ENCODE measurements at regions not wholly inside any gene's neighbourhood (a gene's known extent, or its start where the extent isn't known, plus 50 kb on each side); places are given as distances from the start of the nearest gene placed in this dataset.
"Not testable (repeated sequence)": the region's sequence is repeated elsewhere in the genome, so short reads cannot be mapped to it uniquely, and the experiment has no call there.

GRCh38 chr11:43177975-43178374 lies 133.8 kb upstream of the API5 start:
- DNase-seq: no peak

GRCh38 chr11:43194459-43194858 lies 117.3 kb upstream of the API5 start:
- not testable (repeated sequence) for DNase-seq

GRCh38 chr11:43197379-43197778 lies 114.4 kb upstream of the API5 start:
- no peak for DNase-seq

GRCh38 chr11:43200031-43200430 lies 111.8 kb upstream of the API5 start:
- DNase-seq: no peak

GRCh38 chr11:43212279-43212678 lies 99.5 kb upstream of the API5 start:
- DNase-seq: no peak

- DNase-seq: no peak
Observed at GRCh38 chr11:43214471-43214870, 97.3 kb upstream of the API5 start.

GRCh38 chr11:43217849-43218248 lies 93.9 kb upstream of the API5 start:
- no peak for DNase-seq

- no peak for DNase-seq
Observed at GRCh38 chr11:43222215-43222614, 89.6 kb upstream of the API5 start.

GRCh38 chr11:43223026-43223425 lies 88.8 kb upstream of the API5 start:
- no peak for DNase-seq

- DNase-seq: no peak
Observed at GRCh38 chr11:43234881-43235280, 76.9 kb upstream of the API5 start.

- DNase-seq: no peak
Observed at GRCh38 chr11:43238341-43238740, 73.5 kb upstream of the API5 start.

- no peak for DNase-seq
Observed at GRCh38 chr11:43239791-43240190, 72.0 kb upstream of the API5 start.

GRCh38 chr11:43242401-43242800 lies 69.4 kb upstream of the API5 start:
- no peak for DNase-seq

GRCh38 chr11:43243927-43244326 lies 67.9 kb upstream of the API5 start:
- DNase-seq: no peak

GRCh38 chr11:43245466-43245865 lies 66.3 kb upstream of the API5 start:
- DNase-seq: no peak

- DNase-seq: no peak
Observed at GRCh38 chr11:43250309-43250708, 61.5 kb upstream of the API5 start.

- no peak for DNase-seq
Observed at GRCh38 chr11:43261775-43262174, 50.0 kb upstream of the API5 start.
